A673 (cell line): ENCODE measurements at regions not wholly inside any gene's neighbourhood (a gene's known extent, or its start where the extent isn't known, plus 50 kb on each side); places are given as distances from the start of the nearest gene placed in this dataset.

ENCODE experiments used
- EZH2 ChIP-seq: fragments of 200-600 bp; sonication (generic); IDR thresholded peaks from 2 replicates; pipeline ENCODE4 v1.6.1; 2017; ENCODE audit warnings: borderline replicate concordance, low read depth, mild to moderate bottlenecking, mixed read lengths, antibody characterized with exemption, low read length; ENCODE audit not compliant: poor library complexity, severe bottlenecking
- TF ChIP-seq, protein P1 (sequence below): fragments of 300-800, 200-600 bp; sonication (generic); conservative IDR thresholded peaks from 2 replicates; pipeline ENCODE4 v1.5.1; 2017; ENCODE audit warnings: low read depth, mild to moderate bottlenecking, antibody characterized with exemption, low read length, moderate library complexity, mixed read lengths

GRCh38 chr15:85943151-85943550 is 136.5 kb upstream of the AGBL1 start:
- TF ChIP-seq, protein P1, sequence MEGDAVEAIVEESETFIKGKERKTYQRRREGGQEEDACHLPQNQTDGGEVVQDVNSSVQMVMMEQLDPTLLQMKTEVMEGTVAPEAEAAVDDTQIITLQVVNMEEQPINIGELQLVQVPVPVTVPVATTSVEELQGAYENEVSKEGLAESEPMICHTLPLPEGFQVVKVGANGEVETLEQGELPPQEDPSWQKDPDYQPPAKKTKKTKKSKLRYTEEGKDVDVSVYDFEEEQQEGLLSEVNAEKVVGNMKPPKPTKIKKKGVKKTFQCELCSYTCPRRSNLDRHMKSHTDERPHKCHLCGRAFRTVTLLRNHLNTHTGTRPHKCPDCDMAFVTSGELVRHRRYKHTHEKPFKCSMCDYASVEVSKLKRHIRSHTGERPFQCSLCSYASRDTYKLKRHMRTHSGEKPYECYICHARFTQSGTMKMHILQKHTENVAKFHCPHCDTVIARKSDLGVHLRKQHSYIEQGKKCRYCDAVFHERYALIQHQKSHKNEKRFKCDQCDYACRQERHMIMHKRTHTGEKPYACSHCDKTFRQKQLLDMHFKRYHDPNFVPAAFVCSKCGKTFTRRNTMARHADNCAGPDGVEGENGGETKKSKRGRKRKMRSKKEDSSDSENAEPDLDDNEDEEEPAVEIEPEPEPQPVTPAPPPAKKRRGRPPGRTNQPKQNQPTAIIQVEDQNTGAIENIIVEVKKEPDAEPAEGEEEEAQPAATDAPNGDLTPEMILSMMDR: no peak
- TF ChIP-seq EZH2: no peak
